Left renal pelvis (tissue), 4 donors: ENCODE measurements at regions not wholly inside any gene's neighbourhood (a gene's known extent, or its start where the extent isn't known, plus 50 kb on each side); places are given as distances from the start of the nearest gene placed in this dataset.

Source experiments
- DNase-seq, 4 donors: peaks; one replicate each; pipeline ENCODE4 v3.0.0-alpha.2; 2013; ENCODE audit warnings: low read depth in 4 of 4, low spot score in 3 of 4

DNA sequence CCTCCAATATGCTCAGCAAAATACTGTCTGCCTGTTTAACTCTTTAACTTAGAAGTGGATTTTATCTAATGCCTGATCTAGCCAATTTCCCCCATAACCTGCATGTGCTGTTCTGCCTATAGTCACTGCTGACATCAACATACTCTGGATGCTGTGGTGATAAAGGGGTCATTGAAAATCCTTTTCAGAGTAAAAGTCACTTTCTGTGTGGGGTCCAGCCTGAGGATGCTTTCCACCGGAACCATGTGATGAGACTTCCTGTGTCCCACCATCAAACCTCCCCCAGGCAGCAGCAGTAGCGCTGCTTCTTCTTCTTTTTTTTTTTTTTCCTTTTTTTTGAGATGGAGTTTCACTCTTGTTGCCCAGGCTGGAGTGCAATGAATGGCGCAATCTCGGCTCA is 607.0 kb downstream of the BCL11B start:
- DNase-seq = no peak

GRCh38 chr14:98666545-98666944 is 605.5 kb downstream of the BCL11B start:
- no peak for DNase-seq

DNA sequence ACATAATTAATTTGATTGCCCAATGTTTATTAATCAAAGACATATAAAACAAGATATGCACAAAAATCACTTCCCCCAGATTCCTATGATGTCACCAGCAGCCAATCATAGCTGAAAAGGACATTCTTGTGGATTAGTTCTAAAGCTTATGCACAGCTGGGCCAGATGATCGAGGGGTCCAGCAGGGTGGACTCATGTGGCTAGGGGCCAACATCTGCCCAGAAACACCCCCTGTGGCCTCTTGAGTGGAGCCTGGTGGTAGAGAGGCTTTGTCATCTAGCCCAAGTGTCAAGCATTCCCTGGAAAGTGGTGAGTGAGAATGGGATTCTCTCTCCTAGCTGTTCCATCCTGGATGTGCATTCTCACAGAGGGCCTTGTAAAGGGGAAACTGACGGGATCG is 590.0 kb downstream of the BCL11B start:
- DNase-seq = no peak

DNA sequence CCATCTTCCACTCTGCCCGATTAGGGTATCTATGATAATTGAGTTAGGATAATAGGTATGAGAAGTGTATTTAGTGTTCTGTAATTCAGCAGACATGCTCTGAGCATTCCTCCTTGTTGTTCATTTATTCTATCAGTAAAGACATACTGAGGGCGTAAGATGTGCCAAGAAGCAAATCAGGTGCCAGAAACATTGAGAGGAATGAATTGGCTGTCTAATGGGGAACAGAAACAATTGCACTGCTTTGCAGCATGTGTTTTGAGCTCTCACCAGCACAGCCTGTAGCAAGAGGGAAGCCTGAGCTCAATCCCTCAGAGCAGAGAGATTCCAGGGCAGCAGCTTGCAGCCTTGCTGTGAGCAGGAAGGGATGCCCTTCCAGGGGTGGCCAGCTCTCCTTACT is 589.3 kb downstream of the BCL11B start:
- DNase-seq = no peak

GRCh38 chr14:98684468-98684867 is 587.5 kb downstream of the BCL11B start:
- no peak for DNase-seq

DNA sequence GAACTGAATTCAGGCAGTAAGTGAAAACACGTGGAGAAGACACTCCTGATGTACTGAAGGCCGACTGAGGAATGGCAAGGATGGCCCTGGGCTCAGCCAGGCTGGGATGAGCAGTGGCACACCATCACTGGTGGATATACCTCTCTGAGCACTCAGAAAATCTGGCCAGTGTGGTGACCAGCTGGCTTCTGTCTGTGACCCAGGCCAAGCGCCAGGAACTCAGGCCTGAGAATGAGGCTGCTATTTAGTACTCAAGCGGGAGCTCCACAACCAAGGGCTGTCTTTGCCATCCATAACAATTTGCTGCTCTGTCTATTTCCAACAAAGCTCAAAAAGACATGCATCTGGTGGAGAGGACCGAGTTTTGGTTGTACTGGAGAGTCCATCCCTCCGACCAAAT is 586.3 kb downstream of the BCL11B start:
- DNase-seq = no peak

DNA sequence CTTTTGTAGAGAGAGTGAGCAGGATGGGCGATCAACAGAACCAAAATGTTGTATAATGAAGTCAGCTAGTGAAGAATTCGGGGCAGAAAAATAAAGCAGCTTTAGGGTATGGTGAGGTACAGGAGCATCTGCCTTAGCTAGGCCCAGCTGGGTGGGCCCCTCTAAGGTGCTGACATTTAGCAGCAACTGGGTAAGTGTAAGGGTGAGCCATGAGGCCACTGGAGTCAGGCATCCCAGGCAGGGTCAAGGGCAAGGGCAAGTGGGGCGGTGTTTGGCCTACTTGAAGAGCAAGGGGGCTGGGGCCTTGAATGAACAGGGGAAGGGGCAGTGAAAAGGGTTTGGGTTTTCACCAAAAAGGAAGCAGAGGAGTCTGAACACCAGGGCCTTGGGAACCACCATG is 583.6 kb downstream of the BCL11B start:
- DNase-seq = no peak

- no peak for DNase-seq
Observed at GRCh38 chr14:98689951-98690350, 582.0 kb downstream of the BCL11B start.

- no peak for DNase-seq
Observed at GRCh38 chr14:98692832-98693231, 579.2 kb downstream of the BCL11B start.

DNA sequence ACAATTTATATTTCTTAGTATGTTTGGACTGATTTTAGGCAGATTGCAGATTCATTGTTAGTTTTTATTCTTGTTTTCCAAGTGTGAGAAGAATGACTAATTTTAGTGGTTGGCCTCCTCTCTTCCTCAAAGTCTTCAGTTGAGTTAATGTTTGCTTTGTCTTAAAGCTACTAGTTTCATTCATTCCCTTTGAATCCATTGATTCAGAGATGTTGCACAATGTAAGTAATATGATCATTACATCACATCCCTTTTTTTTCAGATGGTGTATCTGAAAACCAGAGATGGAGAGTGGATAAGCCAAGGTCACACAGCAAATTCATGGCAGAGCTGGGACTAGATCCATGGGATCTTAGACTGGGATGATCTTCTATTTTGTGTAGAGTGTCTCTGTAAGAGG is 577.5 kb downstream of the BCL11B start:
- DNase-seq = no peak

DNA sequence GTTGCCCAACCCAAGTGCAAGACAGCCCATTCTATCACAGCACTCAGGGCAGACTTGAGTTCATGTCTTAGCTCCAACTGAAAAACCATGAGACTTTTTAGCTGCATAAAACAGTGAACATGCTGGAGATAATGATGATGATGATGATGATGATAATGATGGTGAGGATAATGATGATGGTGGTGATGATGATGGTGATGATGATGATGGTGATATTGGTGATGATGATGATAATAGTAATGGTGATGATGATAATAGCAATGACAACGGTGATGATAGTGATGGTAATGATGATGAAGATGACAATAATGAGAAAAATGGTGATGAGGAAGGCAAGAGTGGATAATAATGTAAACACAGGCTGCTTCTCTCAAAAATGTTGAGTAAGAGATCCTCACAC is 576.2 kb downstream of the BCL11B start:
- no peak for DNase-seq

DNA sequence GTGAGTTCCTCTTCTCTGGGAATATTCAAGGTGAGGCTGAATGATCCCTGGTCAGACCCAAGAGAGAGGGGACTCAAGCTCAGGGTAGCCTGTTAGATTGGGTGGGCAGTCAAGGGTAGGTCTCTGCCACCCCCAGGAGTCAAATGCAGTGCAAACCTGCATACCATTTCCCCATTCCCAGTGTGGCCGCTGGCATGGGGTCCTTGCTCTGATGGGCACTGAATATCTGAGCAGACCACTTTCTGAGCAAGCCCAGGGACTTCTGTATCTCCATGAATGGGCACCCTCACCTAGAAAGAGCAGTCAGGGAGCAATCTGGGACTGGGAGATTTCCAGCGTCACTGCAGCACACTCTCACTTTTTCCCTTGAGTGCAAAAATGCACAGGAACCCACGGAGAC is 573.7 kb downstream of the BCL11B start:
- no peak for DNase-seq

DNA sequence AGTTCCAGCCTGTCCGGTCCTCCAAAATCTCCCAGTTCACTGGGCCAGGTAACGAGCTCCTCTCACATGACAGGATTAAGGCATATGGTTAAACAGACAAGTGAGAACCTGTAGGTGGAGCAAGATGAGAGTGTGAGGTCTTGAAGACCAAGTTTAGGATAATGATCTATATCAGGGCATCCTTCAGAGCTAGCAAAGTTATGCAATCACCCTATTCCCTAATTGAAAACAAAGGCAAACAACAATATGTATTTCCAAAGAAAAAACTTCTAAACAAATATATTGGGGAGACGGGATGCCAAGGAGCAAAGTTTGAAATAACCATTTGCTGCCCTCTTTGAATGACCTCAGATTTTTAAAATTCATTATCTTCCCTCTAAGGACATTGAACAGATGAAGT is 571.2 kb downstream of the BCL11B start:
- no peak for DNase-seq

GRCh38 chr14:98701377-98701776 is 570.6 kb downstream of the BCL11B start:
- no peak for DNase-seq

DNA sequence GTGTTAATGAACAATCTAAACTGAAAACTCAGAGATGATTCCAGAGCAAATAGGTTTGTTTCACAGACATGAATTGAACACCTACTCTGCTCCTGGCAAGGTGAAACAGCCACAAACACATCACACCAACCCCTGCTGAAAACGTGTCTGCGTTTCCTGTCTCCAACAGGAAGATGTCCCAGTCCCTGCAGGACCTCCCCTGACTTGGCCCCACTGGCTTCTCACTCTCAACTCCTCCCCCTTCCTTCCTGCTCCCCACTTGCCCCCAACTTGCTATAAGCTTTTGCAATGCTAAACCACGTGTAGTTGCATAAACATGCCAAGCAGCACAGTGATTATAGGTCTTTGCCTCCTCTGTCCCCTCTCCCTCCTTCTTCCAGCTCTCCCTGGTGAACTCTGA is 567.6 kb downstream of the BCL11B start:
- no peak for DNase-seq

DNA sequence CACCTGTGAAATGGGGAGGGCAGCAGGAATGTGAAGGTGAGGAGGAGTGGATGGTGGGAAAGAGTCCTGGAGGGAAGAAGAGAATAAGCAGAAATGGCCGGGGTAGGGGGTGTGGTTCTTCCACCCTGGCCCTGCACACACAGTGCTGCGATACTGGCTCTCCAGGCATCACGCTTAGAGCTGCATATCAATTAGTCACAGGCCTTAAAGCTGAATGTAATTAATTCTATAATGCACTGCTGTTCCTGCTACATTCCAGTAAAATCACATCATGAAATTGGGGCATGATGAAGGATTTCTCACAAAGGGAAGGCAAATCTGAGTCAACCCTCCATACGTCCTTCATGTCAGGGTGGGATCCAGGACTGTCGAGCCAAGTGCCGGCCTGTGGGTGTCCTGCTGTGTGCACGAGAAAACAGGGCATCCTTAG is 566.1 kb downstream of the BCL11B start:
- DNase-seq = no peak

- no peak for DNase-seq
Observed at GRCh38 chr14:98707522-98707921, 564.5 kb downstream of the BCL11B start.

- DNase-seq = no peak
Observed at GRCh38 chr14:98708555-98708954, 563.4 kb downstream of the BCL11B start.

GRCh38 chr14:98711453-98711852 is 560.5 kb downstream of the BCL11B start:
- no peak for DNase-seq

- no peak for DNase-seq
Observed at GRCh38 chr14:98714626-98715425, 557.2 kb downstream of the BCL11B start.

DNA sequence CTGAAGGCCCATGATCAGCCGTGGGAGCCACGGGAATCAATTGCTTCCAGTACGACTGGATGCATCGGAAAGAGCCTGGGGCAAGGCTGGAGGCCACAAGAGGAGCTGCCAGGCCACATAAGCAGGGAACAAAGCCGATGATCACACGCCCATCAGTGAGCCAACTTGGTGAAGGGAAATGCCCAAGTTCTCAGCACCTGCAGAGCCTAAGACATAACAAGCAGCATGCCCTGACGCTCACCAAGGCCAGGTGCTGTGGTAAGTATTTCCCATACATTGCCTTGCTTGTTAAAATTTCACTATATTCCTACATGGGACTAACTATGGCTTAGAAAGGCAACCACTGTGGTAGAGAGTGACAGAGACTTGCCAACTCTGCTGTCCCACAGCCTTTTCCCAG is 555.9 kb downstream of the BCL11B start:
- DNase-seq = no peak

- no peak for DNase-seq
Observed at GRCh38 chr14:98721061-98721460, 550.9 kb downstream of the BCL11B start.

- no peak for DNase-seq
Observed at GRCh38 chr14:98724734-98725133, 547.3 kb downstream of the BCL11B start.
